ENCODE measurements at regions not wholly inside any gene's neighbourhood (a gene's known extent, or its start where the extent isn't known, plus 50 kb on each side); places are given as distances from the start of the nearest gene placed in this dataset.

- no peak overlapping the region for H3K4me2 ChIP-seq (ENCODE audit: low read depth, low read length, poor library complexity, severe bottlenecking)
- no peak overlapping the region for H3K27ac ChIP-seq (ENCODE audit: low read depth, low read length)
- H3K27me3 ChIP-seq (ENCODE audit: low read length), result no peaks in the 10 kb centered on the region
- no peaks in the 10 kb centered on the region for H3K9me3 ChIP-seq (ENCODE audit: insufficient read depth, low read length)
- no peaks in the 10 kb centered on the region for H3K79me2 ChIP-seq (ENCODE audit: insufficient read depth, low read length)
- H3K9me2 ChIP-seq (replicated peaks; ENCODE audit: insufficient read depth, low read length), result no peaks in the 10 kb centered on the region
- H3F3A ChIP-seq (ENCODE audit: insufficient read depth), result no peaks in the 10 kb centered on the region
- no peak overlapping the region for H2AFZ ChIP-seq (ENCODE audit: low read depth, low read length, severe bottlenecking)
- H3K36me3 ChIP-seq (ENCODE audit: low read length), result no peaks in the 10 kb centered on the region
- no peaks in the 10 kb centered on the region for H4K20me1 ChIP-seq (ENCODE audit: low read depth, low read length)
- no peak for TF ChIP-seq CTCF (IDR thresholded peaks at IDR 0.05; ENCODE audit: insufficient read depth, low read length, poor library complexity, severe bottlenecking)
- TF ChIP-seq EZH2phosphoT487 (conservative IDR thresholded peaks at IDR 0.05; ENCODE audit: low read length), result no peak
- H3K4me3 ChIP-seq (ENCODE audit: insufficient read depth, low read length, poor library complexity, severe bottlenecking), result no peak overlapping the region
- no peak overlapping the region for H3K9ac ChIP-seq (ENCODE audit: low read length)
Measured at GRCh38 chr18:39325973-39326372, 1760.4 kb upstream of the CELF4 start.

- Histone ChIP-seq H3K4me3 (ENCODE audit: insufficient read depth, low read length, poor library complexity, severe bottlenecking) (no peak overlapping the region), H2AFZ (ENCODE audit: low read depth, low read length, severe bottlenecking) (no peak overlapping the region), H3K9ac (ENCODE audit: low read length) (no peak overlapping the region), H3K79me2 (ENCODE audit: insufficient read depth, low read length) (no peaks in the 10 kb centered on the region), H3K4me2 (ENCODE audit: low read depth, low read length, poor library complexity, severe bottlenecking) (no peak overlapping the region), H4K20me1 (ENCODE audit: low read depth, low read length) (no peaks in the 10 kb centered on the region), H3K9me3 (ENCODE audit: insufficient read depth, low read length) (no peaks in the 10 kb centered on the region), H3F3A (ENCODE audit: insufficient read depth) (no peaks in the 10 kb centered on the region), H3K27me3 (ENCODE audit: low read length) (no peaks in the 10 kb centered on the region), H3K9me2 (replicated peaks; ENCODE audit: insufficient read depth, low read length) (0 out of 2 replicates have a peak, but pooled peaks cover 2% of the 10 kb centered on the region), H3K27ac (ENCODE audit: low read depth, low read length) (no peak overlapping the region), H3K36me3 (ENCODE audit: low read length) (no peaks in the 10 kb centered on the region)
- TF ChIP-seq EZH2phosphoT487 (conservative IDR thresholded peaks at IDR 0.05; ENCODE audit: low read length) (no peak), CTCF (IDR thresholded peaks at IDR 0.05; ENCODE audit: insufficient read depth, low read length, poor library complexity, severe bottlenecking) (no peak)
Measured at GRCh38 chr18:39319141-39319540, 1753.5 kb upstream of the CELF4 start.

DNA sequence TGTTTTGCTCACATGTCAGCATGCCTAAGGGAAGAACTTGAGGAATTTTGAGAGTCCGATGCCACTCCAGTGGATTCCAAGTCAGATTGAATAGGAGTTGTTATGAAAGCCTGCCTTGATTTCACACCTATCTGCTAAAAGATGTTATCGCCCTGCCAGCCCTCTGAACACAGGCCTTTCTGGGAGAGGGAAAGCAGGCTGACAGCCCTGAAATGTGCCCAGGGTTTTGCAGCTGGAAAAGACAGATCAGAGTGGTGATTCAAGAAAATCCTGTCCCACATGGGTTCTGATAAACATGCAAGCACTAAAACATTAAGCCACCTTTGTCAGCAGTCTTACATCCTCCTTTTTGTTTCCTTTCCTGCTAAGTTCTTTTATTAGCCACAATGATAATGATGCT, 1752.9 kb upstream of the CELF4 start:
- H3K9me3 ChIP-seq (ENCODE audit: insufficient read depth, low read length), result no peaks in the 10 kb centered on the region
- no peak overlapping the region for H3K27ac ChIP-seq (ENCODE audit: low read depth, low read length)
- no peak overlapping the region for H2AFZ ChIP-seq (ENCODE audit: low read depth, low read length, severe bottlenecking)
- no peaks in the 10 kb centered on the region for H4K20me1 ChIP-seq (ENCODE audit: low read depth, low read length)
- H3K9me2 ChIP-seq (replicated peaks; ENCODE audit: insufficient read depth, low read length), result 0 out of 2 replicates have a peak, but pooled peaks cover 2% of the 10 kb centered on the region
- no peaks in the 10 kb centered on the region for H3F3A ChIP-seq (ENCODE audit: insufficient read depth)
- H3K27me3 ChIP-seq (ENCODE audit: low read length), result no peaks in the 10 kb centered on the region
- TF ChIP-seq EZH2phosphoT487 (conservative IDR thresholded peaks at IDR 0.05; ENCODE audit: low read length), result no peak
- TF ChIP-seq CTCF (IDR thresholded peaks at IDR 0.05; ENCODE audit: insufficient read depth, low read length, poor library complexity, severe bottlenecking), result no peak
- no peaks in the 10 kb centered on the region for H3K79me2 ChIP-seq (ENCODE audit: insufficient read depth, low read length)
- no peak overlapping the region for H3K4me2 ChIP-seq (ENCODE audit: low read depth, low read length, poor library complexity, severe bottlenecking)
- no peak overlapping the region for H3K9ac ChIP-seq (ENCODE audit: low read length)
- H3K4me3 ChIP-seq (ENCODE audit: insufficient read depth, low read length, poor library complexity, severe bottlenecking), result no peak overlapping the region
- H3K36me3 ChIP-seq (ENCODE audit: low read length), result no peaks in the 10 kb centered on the region

All from SU-DHL-6 (cell line).